Muscle layer of colon (tissue), 2 donors: ENCODE measurements at regions not wholly inside any gene's neighbourhood (a gene's known extent, or its start where the extent isn't known, plus 50 kb on each side); places are given as distances from the start of the nearest gene placed in this dataset.
"Not testable (repeated sequence)": the region's sequence is repeated elsewhere in the genome, so short reads cannot be mapped to it uniquely, and the experiment has no call there.

Experiments
- H3K27ac ChIP-seq: one replicate; pipeline ENCODE4 v1.7.0; 2013; ENCODE audit warnings: low read depth, mild to moderate bottlenecking, low read length, moderate library complexity
- H3K27me3 ChIP-seq, 2 donors: one replicate each; pipeline ENCODE4 v1.7.0; 2013; ENCODE audit warnings: low read length in 2 of 2, mild to moderate bottlenecking in 2 of 2; ENCODE audit not compliant: insufficient read depth in 2 of 2, control insufficient read depth in 1 of 2
- H3K36me3 ChIP-seq: one replicate; pipeline ENCODE4 v1.7.0; 2013; ENCODE audit warnings: mild to moderate bottlenecking, low read length; ENCODE audit not compliant: insufficient read depth
- H3K4me1 ChIP-seq: one replicate; pipeline ENCODE4 v1.7.0; 2013; ENCODE audit warnings: mild to moderate bottlenecking, low read length; ENCODE audit not compliant: insufficient read depth
- H3K4me3 ChIP-seq, 2 donors: one replicate each; pipeline ENCODE4 v1.7.0; 2013; ENCODE audit warnings: low read length in 2 of 2, low read depth in 1 of 2, mild to moderate bottlenecking in 1 of 2, moderate library complexity in 1 of 2
- H3K9ac ChIP-seq: one replicate; pipeline ENCODE4 v1.7.0; 2013; ENCODE audit warnings: low read length
- H3K9me3 ChIP-seq: one replicate; pipeline ENCODE4 v1.7.0; 2013; ENCODE audit warnings: mild to moderate bottlenecking, low read length
- donor health status: abdominal sarcoma.
- donor health status: Adenocarcinoma of cecum.

GRCh38 chr5:27810458-27810857 is 772.1 kb upstream of the CDH9 start:
- no peak overlapping the region for H3K27ac ChIP-seq
- H3K9ac ChIP-seq: no peak overlapping the region
- no peaks in the 10 kb centered on the region for H3K27me3 ChIP-seq
- H3K9me3 ChIP-seq: no peaks in the 10 kb centered on the region
- no peaks in the 10 kb centered on the region for H3K4me1 ChIP-seq
- H3K36me3 ChIP-seq: no peaks in the 10 kb centered on the region
- H3K4me3 ChIP-seq: no peak overlapping the region

- no peaks in the 10 kb centered on the region for H3K9me3 ChIP-seq
- no peaks in the 10 kb centered on the region for H3K36me3 ChIP-seq
- H3K27ac ChIP-seq: no peak overlapping the region
- H3K4me1 ChIP-seq: no peaks in the 10 kb centered on the region
- no peak overlapping the region for H3K4me3 ChIP-seq
- H3K27me3 ChIP-seq: no peaks in the 10 kb centered on the region
- H3K9ac ChIP-seq: no peak overlapping the region
Observed at GRCh38 chr5:27797220-27797619, 758.8 kb upstream of the CDH9 start.

- Histone ChIP-seq H3K36me3 (no peaks in the 10 kb centered on the region), H3K9ac (no peak overlapping the region), H3K27ac (no peak overlapping the region), H3K4me3 (no peak overlapping the region), H3K27me3 (no peaks in the 10 kb centered on the region), H3K4me1 (no peaks in the 10 kb centered on the region), H3K9me3 (no peaks in the 10 kb centered on the region)
Observed at GRCh38 chr5:27788184-27788583, 749.8 kb upstream of the CDH9 start.

GRCh38 chr5:27784317-27784716 is 745.9 kb upstream of the CDH9 start:
- H3K9me3 ChIP-seq: no peaks in the 10 kb centered on the region
- H3K4me3 ChIP-seq: no peak overlapping the region
- H3K27ac ChIP-seq: no peak overlapping the region
- no peaks in the 10 kb centered on the region for H3K36me3 ChIP-seq
- H3K27me3 ChIP-seq: no peaks in the 10 kb centered on the region
- H3K9ac ChIP-seq: no peak overlapping the region
- H3K4me1 ChIP-seq: no peaks in the 10 kb centered on the region

- Histone ChIP-seq H3K27ac (no peak overlapping the region), H3K9ac (no peak overlapping the region), H3K4me3 (no peak overlapping the region), H3K27me3 (no peaks in the 10 kb centered on the region), H3K4me1 (no peaks in the 10 kb centered on the region), H3K36me3 (no peaks in the 10 kb centered on the region), H3K9me3 (no peaks in the 10 kb centered on the region)
Observed at GRCh38 chr5:27778121-27778520, 739.7 kb upstream of the CDH9 start.

GRCh38 chr5:27773636-27774035 is 735.2 kb upstream of the CDH9 start:
- Histone ChIP-seq H3K27me3 (no peaks in the 10 kb centered on the region), H3K9ac (no peak overlapping the region)

GRCh38 chr5:27773166-27773565 is 734.8 kb upstream of the CDH9 start:
- Histone ChIP-seq H3K4me3 (no peak overlapping the region), H3K36me3 (no peaks in the 10 kb centered on the region), H3K27ac (no peak overlapping the region), H3K4me1 (no peaks in the 10 kb centered on the region), H3K27me3 (no peaks in the 10 kb centered on the region), H3K9me3 (no peaks in the 10 kb centered on the region), H3K9ac (no peak overlapping the region)

More at GRCh38 chr5:27773636-27774035, 735.2 kb upstream of the CDH9 start:
- Histone ChIP-seq H3K9me3 (no peaks in the 10 kb centered on the region), H3K4me1 (no peaks in the 10 kb centered on the region), H3K27ac (no peak overlapping the region), H3K36me3 (no peaks in the 10 kb centered on the region), H3K4me3 (no peak overlapping the region)

- Histone ChIP-seq H3K27me3 (no peaks in the 10 kb centered on the region), H3K9ac (no peak overlapping the region), H3K4me1 (no peaks in the 10 kb centered on the region), H3K4me3 (no peak overlapping the region), H3K9me3 (no peaks in the 10 kb centered on the region), H3K27ac (no peak overlapping the region), H3K36me3 (no peaks in the 10 kb centered on the region)
Observed at GRCh38 chr5:27769748-27770402, 731.5 kb upstream of the CDH9 start.

- Histone ChIP-seq H3K4me1 (no peaks in the 10 kb centered on the region), H3K36me3 (no peaks in the 10 kb centered on the region), H3K27ac (no peak overlapping the region), H3K9me3 (no peaks in the 10 kb centered on the region), H3K4me3 (no peak overlapping the region), H3K27me3 (no peaks in the 10 kb centered on the region), H3K9ac (no peak overlapping the region)
Observed at GRCh38 chr5:27748847-27749246, 710.5 kb upstream of the CDH9 start.

- not testable (repeated sequence) for H3K27ac ChIP-seq, H3K9me3 ChIP-seq, H3K4me3 ChIP-seq, H3K36me3 ChIP-seq, H3K4me1 ChIP-seq, H3K27me3 ChIP-seq, H3K9ac ChIP-seq
Observed at GRCh38 chr5:27743383-27743979, 705.1 kb upstream of the CDH9 start.

- Histone ChIP-seq H3K27ac (no peak overlapping the region), H3K27me3 (no peaks in the 10 kb centered on the region), H3K36me3 (no peaks in the 10 kb centered on the region), H3K4me1 (no peaks in the 10 kb centered on the region), H3K9me3 (no peaks in the 10 kb centered on the region), H3K9ac (no peak overlapping the region), H3K4me3 (no peak overlapping the region)
Observed at GRCh38 chr5:27742805-27743204, 704.4 kb upstream of the CDH9 start.

- Histone ChIP-seq H3K9ac (no peak overlapping the region), H3K4me1 (no peaks in the 10 kb centered on the region), H3K27ac (no peak overlapping the region), H3K4me3 (no peak overlapping the region), H3K36me3 (no peaks in the 10 kb centered on the region), H3K9me3 (no peaks in the 10 kb centered on the region), H3K27me3 (no peaks in the 10 kb centered on the region)
Observed at GRCh38 chr5:27734838-27735237, 696.5 kb upstream of the CDH9 start.
